Astrocyte (in vitro differentiated cells and primary cell): ENCODE measurements at regions not wholly inside any gene's neighbourhood (a gene's known extent, or its start where the extent isn't known, plus 50 kb on each side); places are given as distances from the start of the nearest gene placed in this dataset.

ENCODE experiments used
- CTCF ChIP-seq: IDR thresholded peaks from 2 replicates; pipeline ENCODE4 v1.5.1; 2011; ENCODE audit warnings: low read depth, mild to moderate bottlenecking, inconsistent platforms, low read length, moderate library complexity; ENCODE audit not compliant: insufficient read depth
- EZH2 ChIP-seq: IDR thresholded peaks from 2 replicates; pipeline ENCODE4 v1.6.1; 2012; ENCODE audit warnings: mild to moderate bottlenecking, low read length, inconsistent platforms; ENCODE audit not compliant: insufficient read depth

- no peak for TF ChIP-seq CTCF
- TF ChIP-seq EZH2 = no peak
Observed at GRCh38 chr9:30970812-30971211, 1413.6 kb upstream of the ACO1 start.
